ENCODE measurements at regions not wholly inside any gene's neighbourhood (a gene's known extent, or its start where the extent isn't known, plus 50 kb on each side); places are given as distances from the start of the nearest gene placed in this dataset.

GRCh38 chr17:51445946-51446345 is 185.6 kb downstream of the UTP18 start:
- Histone ChIP-seq H3K4me3 (no peak overlapping the region), H3K9me3 (no peaks in the 10 kb centered on the region), H3K27ac (no peak overlapping the region), H3K4me1 (no peaks in the 10 kb centered on the region), H3K36me3 (no peaks in the 10 kb centered on the region), H3K27me3 (no peaks in the 10 kb centered on the region)
- no peak for DNase-seq (ENCODE audit: extremely low spot score in 2 of 2)
- TF ChIP-seq POLR2A (IDR thresholded peaks at IDR 0.05) (no peak), CTCF (IDR thresholded peaks at IDR 0.05) (no peak), POLR2AphosphoS5 (IDR thresholded peaks at IDR 0.05; ENCODE audit: insufficient read depth in 1 of 2, low read depth in 1 of 2) (no peak)
- intact Hi-C loops (cut with DNase I): no loop called here

GRCh38 chr17:51454456-51454978 is 194.2 kb downstream of the UTP18 start:
- Histone ChIP-seq H3K9me3 (no peaks in the 10 kb centered on the region), H3K27me3 (no peaks in the 10 kb centered on the region), H3K4me3 (no peak overlapping the region), H3K36me3 (no peaks in the 10 kb centered on the region), H3K27ac (no peak overlapping the region), H3K4me1 (no peaks in the 10 kb centered on the region)
- no peak for DNase-seq (ENCODE audit: extremely low spot score in 2 of 2)
- intact Hi-C loops (cut with DNase I): no loop called here
- TF ChIP-seq POLR2A (IDR thresholded peaks at IDR 0.05): no peak
- TF ChIP-seq CTCF (IDR thresholded peaks at IDR 0.05): no peak
- no peak for TF ChIP-seq POLR2AphosphoS5 (IDR thresholded peaks at IDR 0.05; ENCODE audit: insufficient read depth in 1 of 2, low read depth in 1 of 2)

- intact Hi-C loops (cut with DNase I): no loop called here
- Histone ChIP-seq H3K4me1 (no peaks in the 10 kb centered on the region), H3K36me3 (no peaks in the 10 kb centered on the region), H3K4me3 (no peak overlapping the region), H3K27ac (no peak overlapping the region), H3K9me3 (no peaks in the 10 kb centered on the region), H3K27me3 (no peaks in the 10 kb centered on the region)
- TF ChIP-seq CTCF (IDR thresholded peaks at IDR 0.05) (no peak), POLR2A (IDR thresholded peaks at IDR 0.05) (no peak), POLR2AphosphoS5 (IDR thresholded peaks at IDR 0.05; ENCODE audit: insufficient read depth in 1 of 2, low read depth in 1 of 2) (no peak)
- no peak for DNase-seq (ENCODE audit: extremely low spot score in 2 of 2)
Measured at GRCh38 chr17:51455211-51455610, 194.9 kb downstream of the UTP18 start.

GRCh38 chr17:51455931-51456330 is 195.6 kb downstream of the UTP18 start:
- no peaks in the 10 kb centered on the region for H3K4me1 ChIP-seq
- H3K36me3 ChIP-seq: no peaks in the 10 kb centered on the region
- intact Hi-C loops (cut with DNase I): no loop called here
- no peaks in the 10 kb centered on the region for H3K27me3 ChIP-seq
- TF ChIP-seq CTCF (IDR thresholded peaks at IDR 0.05) (no peak), POLR2AphosphoS5 (IDR thresholded peaks at IDR 0.05; ENCODE audit: insufficient read depth in 1 of 2, low read depth in 1 of 2) (no peak), POLR2A (IDR thresholded peaks at IDR 0.05) (no peak)
- no peak for DNase-seq (ENCODE audit: extremely low spot score in 2 of 2)
- no peaks in the 10 kb centered on the region for H3K9me3 ChIP-seq
- no peak overlapping the region for H3K4me3 ChIP-seq
- H3K27ac ChIP-seq: no peak overlapping the region

- intact Hi-C loops (cut with DNase I): no loop called here
- Histone ChIP-seq H3K4me1 (no peaks in the 10 kb centered on the region), H3K36me3 (no peaks in the 10 kb centered on the region), H3K9me3 (no peaks in the 10 kb centered on the region), H3K4me3 (no peak overlapping the region), H3K27me3 (no peaks in the 10 kb centered on the region), H3K27ac (no peak overlapping the region)
- no peak for DNase-seq (ENCODE audit: extremely low spot score in 2 of 2)
- TF ChIP-seq CTCF (IDR thresholded peaks at IDR 0.05) (no peak), POLR2AphosphoS5 (IDR thresholded peaks at IDR 0.05; ENCODE audit: insufficient read depth in 1 of 2, low read depth in 1 of 2) (no peak), POLR2A (IDR thresholded peaks at IDR 0.05) (no peak)
Measured at GRCh38 chr17:51456942-51457341, 196.6 kb downstream of the UTP18 start.
